ENCODE measurements at regions not wholly inside any gene's neighbourhood (a gene's known extent, or its start where the extent isn't known, plus 50 kb on each side); places are given as distances from the start of the nearest gene placed in this dataset.

DNA sequence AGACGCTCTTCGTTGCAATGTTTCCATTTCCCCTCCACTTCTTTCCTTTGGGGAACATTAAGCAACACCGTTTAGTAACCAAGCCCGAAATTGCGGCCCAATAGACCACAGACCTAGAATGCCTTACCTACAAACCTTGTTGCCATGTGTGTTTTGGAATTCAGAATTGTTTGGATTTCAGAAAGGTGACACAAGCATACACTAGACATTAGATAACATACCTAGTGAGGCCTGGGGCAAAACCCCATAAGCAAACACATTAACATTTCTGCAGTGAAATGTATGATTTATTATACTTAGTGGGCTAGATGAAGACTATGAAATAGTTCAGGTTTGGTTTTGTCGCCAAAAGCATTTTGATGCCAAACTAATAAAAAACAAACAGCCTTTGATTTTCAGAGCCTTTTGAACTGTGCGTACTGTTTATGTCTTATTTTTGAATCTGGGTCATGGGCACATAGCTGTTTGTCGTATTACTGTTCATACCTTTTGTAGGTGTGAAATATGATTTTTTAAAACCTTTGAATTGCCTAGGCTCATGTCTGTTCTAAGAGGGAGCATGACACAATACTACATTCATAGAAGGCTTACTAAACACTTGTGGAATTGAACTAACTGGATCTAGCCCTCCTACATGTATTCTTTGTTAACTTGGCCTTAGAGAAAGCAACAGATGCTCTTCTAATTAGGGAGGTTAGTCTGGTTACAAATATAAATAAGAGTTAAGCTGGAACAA lies 88.6 kb upstream of the TMEM164 start:
- TF ChIP-seq, protein P1, sequence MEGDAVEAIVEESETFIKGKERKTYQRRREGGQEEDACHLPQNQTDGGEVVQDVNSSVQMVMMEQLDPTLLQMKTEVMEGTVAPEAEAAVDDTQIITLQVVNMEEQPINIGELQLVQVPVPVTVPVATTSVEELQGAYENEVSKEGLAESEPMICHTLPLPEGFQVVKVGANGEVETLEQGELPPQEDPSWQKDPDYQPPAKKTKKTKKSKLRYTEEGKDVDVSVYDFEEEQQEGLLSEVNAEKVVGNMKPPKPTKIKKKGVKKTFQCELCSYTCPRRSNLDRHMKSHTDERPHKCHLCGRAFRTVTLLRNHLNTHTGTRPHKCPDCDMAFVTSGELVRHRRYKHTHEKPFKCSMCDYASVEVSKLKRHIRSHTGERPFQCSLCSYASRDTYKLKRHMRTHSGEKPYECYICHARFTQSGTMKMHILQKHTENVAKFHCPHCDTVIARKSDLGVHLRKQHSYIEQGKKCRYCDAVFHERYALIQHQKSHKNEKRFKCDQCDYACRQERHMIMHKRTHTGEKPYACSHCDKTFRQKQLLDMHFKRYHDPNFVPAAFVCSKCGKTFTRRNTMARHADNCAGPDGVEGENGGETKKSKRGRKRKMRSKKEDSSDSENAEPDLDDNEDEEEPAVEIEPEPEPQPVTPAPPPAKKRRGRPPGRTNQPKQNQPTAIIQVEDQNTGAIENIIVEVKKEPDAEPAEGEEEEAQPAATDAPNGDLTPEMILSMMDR (IDR thresholded peaks at IDR 0.05): no peak
- TF ChIP-seq POLR2A (IDR thresholded peaks at IDR 0.05): no peak
